OCI-LY7 (cell line): ENCODE measurements at regions not wholly inside any gene's neighbourhood (a gene's known extent, or its start where the extent isn't known, plus 50 kb on each side); places are given as distances from the start of the nearest gene placed in this dataset.

Experiments used
- BruUV-seq: library from RNA; stranded (reverse); fragments of 400-500 nt; replicated peaks from 2 replicates; lab custom pipeline; 2021; lab: Mats Ljungman, UMichigan
- CTCF ChIA-PET: fragments of 300-600 bp; sonication (Branson Sonifier 250); formaldehyde crosslinking; loops from one replicate; lab custom pipeline; 2022; ENCODE audit warnings: antibody characterized with exemption; ENCODE audit not compliant: unreplicated experiment; lab: Charles Lee
- POLR2A ChIA-PET: fragments of 300-600 bp; sonication (Branson Sonifier 250); formaldehyde crosslinking; loops from one replicate; lab custom pipeline; 2022; ENCODE audit warnings: antibody characterized with exemption; lab: Charles Lee
- DNase-seq: peaks from one replicate; pipeline ENCODE4 v3.0.0-alpha.2; 2015; ENCODE audit warnings: low spot score
- H2AFZ ChIP-seq: fragments of 200-600 bp; sonication (generic), shearing (Covaris generic); 2 replicates; pipeline ENCODE4 v1.6.1; 2014; ENCODE audit warnings: mild to moderate bottlenecking, antibody characterized with exemption, low read length, moderate library complexity
- H3K27ac ChIP-seq: fragments of 200-600 bp; sonication (generic); 2 replicates; pipeline ENCODE4 v1.5.1; 2014; ENCODE audit warnings: mixed run types, low read depth, mild to moderate bottlenecking, moderate library complexity, low read length, inconsistent platforms; ENCODE audit not compliant: poor library complexity, severe bottlenecking
- H3K36me3 ChIP-seq: fragments of 200-600 bp; sonication (generic); 2 replicates; pipeline ENCODE4 v1.6.1; 2014; ENCODE audit warnings: mild to moderate bottlenecking, antibody characterized with exemption, low read length, moderate library complexity, mixed read lengths; ENCODE audit not compliant: insufficient read depth
- H3K4me1 ChIP-seq: fragments of 200-600 bp; sonication (generic); 2 replicates; pipeline ENCODE4 v1.5.1; 2014; ENCODE audit warnings: mild to moderate bottlenecking, low read length; ENCODE audit not compliant: insufficient read depth, poor library complexity, severe bottlenecking
- H3K4me2 ChIP-seq: fragments of 200-600 bp; sonication (generic); 2 replicates; pipeline ENCODE4 v1.6.1; 2014; ENCODE audit warnings: mild to moderate bottlenecking, low read length
- H3K4me3 ChIP-seq: fragments of 200-600 bp; sonication (generic); 2 replicates; pipeline ENCODE4 v1.5.1; 2014; ENCODE audit warnings: mild to moderate bottlenecking, low read depth, low read length; ENCODE audit not compliant: poor library complexity, severe bottlenecking
- H3K79me2 ChIP-seq: fragments of 200-600 bp; sonication (generic); 2 replicates; pipeline ENCODE4 v1.6.1; 2016; ENCODE audit warnings: low read depth, mild to moderate bottlenecking, low read length, moderate library complexity, mixed read lengths; ENCODE audit not compliant: insufficient read depth
- H3K9me2 ChIP-seq: fragments of 200-600 bp; sonication (generic); 2 replicates; pipeline ENCODE4 v1.6.1; 2016; ENCODE audit warnings: mild to moderate bottlenecking, low read length, mixed read lengths; ENCODE audit not compliant: insufficient read depth
- H3K9me3 ChIP-seq: fragments of 200-600 bp; sonication (generic); 2 replicates; pipeline ENCODE4 v1.6.1; 2014; ENCODE audit warnings: mild to moderate bottlenecking, mixed run types, low read length, mixed read lengths
- H4K20me1 ChIP-seq: fragments of 200-600 bp; sonication (generic); 2 replicates; pipeline ENCODE4 v1.6.1; 2014; ENCODE audit warnings: mild to moderate bottlenecking, antibody characterized with exemption, low read length, moderate library complexity, mixed read lengths; ENCODE audit not compliant: insufficient read depth
- CTCF ChIP-seq: fragments of 200-600 bp; sonication (generic); conservative IDR thresholded peaks from 2 replicates; pipeline ENCODE4 v1.5.1; 2014; ENCODE audit warnings: mild to moderate bottlenecking, antibody characterized with exemption, low read length, moderate library complexity, mixed read lengths
- EZH2phosphoT487 ChIP-seq: fragments of 200-600 bp; sonication (generic); IDR thresholded peaks from 2 replicates; pipeline ENCODE4 v1.6.1; 2018; ENCODE audit warnings: low read depth, borderline replicate concordance, mild to moderate bottlenecking, mixed run types, antibody characterized with exemption, low read length, moderate library complexity, mixed read lengths
- intact Hi-C: fragments of 100-400 bp; cut with micrococcal nuclease; formaldehyde crosslinking; loops from one replicate; pipeline ENCODE4 v1.10.0; 2022; ENCODE audit not compliant: unreplicated experiment

- no peak overlapping the region for H3K27ac ChIP-seq
- no peaks in the 10 kb centered on the region for H3K4me1 ChIP-seq
- H3K79me2 ChIP-seq, result no peaks in the 10 kb centered on the region
- no peak overlapping the region for H2AFZ ChIP-seq
- CTCF ChIA-PET, result interaction anchor here (0.8 to 2.3 kb wide), 6 partner anchors 24 to 158 kb away, joined by 3 to 14 read pairs (median 3); no protein-coding TSS in a partner anchor
- no peak overlapping the region for H3K4me3 ChIP-seq
- no peaks in the 10 kb centered on the region for H3K36me3 ChIP-seq
- no peaks in the 10 kb centered on the region for H3K9me2 ChIP-seq
- H3K4me2 ChIP-seq, result no peak overlapping the region
- no peaks in the 10 kb centered on the region for H4K20me1 ChIP-seq
- BruUV-seq, result no TSS peak
- POLR2A ChIA-PET, result interaction anchor here (0.5 to 1.4 kb wide), 11 partner anchors 11 to 289 kb away, joined by 3 to 7 read pairs (median 3); no protein-coding TSS in a partner anchor
- intact Hi-C loops, result loop anchor here (1.0 to 10.0 kb wide), 5 partner anchors 36 to 473 kb away; no protein-coding TSS in a partner anchor
- DNase-seq, result peak; percentile 66
- TF ChIP-seq EZH2phosphoT487, result no peak
- TF ChIP-seq CTCF, result peak; percentile 92
- H3K9me3 ChIP-seq, result no peaks in the 10 kb centered on the region
These were observed 105.4 kb upstream of the CCDC54 start for GRCh38 chr3:107271787-107272387.

DNA sequence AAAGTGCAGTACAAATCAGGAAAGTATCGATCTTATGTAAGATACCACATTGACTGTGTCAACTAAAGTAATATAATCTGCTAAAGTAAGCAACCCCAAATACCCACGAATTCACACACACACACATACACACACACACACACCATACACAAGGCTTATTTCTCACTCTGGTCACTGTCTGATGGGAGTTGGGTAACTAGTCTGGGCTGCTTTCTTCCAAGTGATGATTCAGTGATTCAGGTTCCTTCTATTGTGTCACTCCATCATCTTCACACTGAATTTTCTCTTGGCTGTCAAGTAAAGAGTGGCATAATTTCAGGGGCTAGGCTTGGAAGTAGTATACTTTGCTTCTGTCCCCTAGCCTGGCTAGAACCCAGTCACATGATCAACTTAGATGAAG, 104.8 kb upstream of the CCDC54 start:
- no peaks in the 10 kb centered on the region for H3K9me2 ChIP-seq
- no peaks in the 10 kb centered on the region for H4K20me1 ChIP-seq
- H3K79me2 ChIP-seq, result no peaks in the 10 kb centered on the region
- ChIA-PET POLR2A (interaction anchor here (0.5 to 1.4 kb wide), 6 partner anchors 10 to 269 kb away, joined by 3 to 4 read pairs (median 3); no protein-coding TSS in a partner anchor), CTCF (interaction anchor here (0.6 to 2.3 kb wide), 5 partner anchors 10 to 271 kb away, joined by 3 to 14 read pairs (median 3); no protein-coding TSS in a partner anchor)
- H3K27ac ChIP-seq, result no peak overlapping the region
- no TSS peak for BruUV-seq
- no peak overlapping the region for H2AFZ ChIP-seq
- intact Hi-C loops, result loop anchor here (1.0 to 10.0 kb wide), 5 partner anchors 36 to 472 kb away; no protein-coding TSS in a partner anchor
- no peaks in the 10 kb centered on the region for H3K4me1 ChIP-seq
- H3K4me2 ChIP-seq, result no peak overlapping the region
- no peak for TF ChIP-seq CTCF
- TF ChIP-seq EZH2phosphoT487, result no peak
- no peak overlapping the region for H3K4me3 ChIP-seq
- no peak for DNase-seq
- no peaks in the 10 kb centered on the region for H3K36me3 ChIP-seq
- H3K9me3 ChIP-seq, result no peaks in the 10 kb centered on the region
